ENCODE measurements at regions not wholly inside any gene's neighbourhood (a gene's known extent, or its start where the extent isn't known, plus 50 kb on each side); places are given as distances from the start of the nearest gene placed in this dataset.
"Not testable (repeated sequence)": the region's sequence is repeated elsewhere in the genome, so short reads cannot be mapped to it uniquely, and the experiment has no call there.

GRCh38 chr2:132318481-132318880 lies 98.1 kb upstream of the GPR39 start:
- DNase-seq (ENCODE audit: low spot score), result not testable (repeated sequence)

GRCh38 chr2:132324005-132324404 lies 92.6 kb upstream of the GPR39 start:
- not testable (repeated sequence) for DNase-seq (ENCODE audit: low spot score)

GRCh38 chr2:132332345-132333033 lies 84.1 kb upstream of the GPR39 start:
- not testable (repeated sequence) for DNase-seq (ENCODE audit: low spot score)

GRCh38 chr2:132337135-132337534 lies 79.5 kb upstream of the GPR39 start:
- not testable (repeated sequence) for DNase-seq (ENCODE audit: low spot score)

- DNase-seq (ENCODE audit: low spot score), result not testable (repeated sequence)
Observed at GRCh38 chr2:132337844-132338243, 78.8 kb upstream of the GPR39 start.

- DNase-seq (ENCODE audit: low spot score), result not testable (repeated sequence)
Observed at GRCh38 chr2:132347041-132347780, 69.4 kb upstream of the GPR39 start.

- DNase-seq (ENCODE audit: low spot score), result peak; percentile 61
Observed at GRCh38 chr2:132349092-132349687, 67.4 kb upstream of the GPR39 start.

GRCh38 chr2:132351668-132352067 lies 64.9 kb upstream of the GPR39 start:
- not testable (repeated sequence) for DNase-seq (ENCODE audit: low spot score)

- not testable (repeated sequence) for DNase-seq (ENCODE audit: low spot score)
Observed at GRCh38 chr2:132352481-132353001, 64.1 kb upstream of the GPR39 start.

GRCh38 chr2:132353380-132353779 lies 63.2 kb upstream of the GPR39 start:
- DNase-seq (ENCODE audit: low spot score), result not testable (repeated sequence)

GRCh38 chr2:132360964-132361363 lies 55.6 kb upstream of the GPR39 start:
- DNase-seq (ENCODE audit: low spot score), result not testable (repeated sequence)

- not testable (repeated sequence) for DNase-seq (ENCODE audit: low spot score)
Observed at GRCh38 chr2:132361498-132361897, 55.1 kb upstream of the GPR39 start.

- DNase-seq (ENCODE audit: low spot score), result not testable (repeated sequence)
Observed at GRCh38 chr2:132363352-132363751, 53.3 kb upstream of the GPR39 start.

GRCh38 chr2:132365963-132366362 lies 50.6 kb upstream of the GPR39 start:
- DNase-seq (ENCODE audit: low spot score), result not testable (repeated sequence)

GRCh38 chr2:132366421-132367180 lies 50.0 kb upstream of the GPR39 start:
- DNase-seq (ENCODE audit: low spot score), result no peak

Measured in NAMALWA (cell line).